ENCODE measurements at regions not wholly inside any gene's neighbourhood (a gene's known extent, or its start where the extent isn't known, plus 50 kb on each side); places are given as distances from the start of the nearest gene placed in this dataset.

- no peak for TF ChIP-seq POLR2A (IDR thresholded peaks at IDR 0.05)
- TF ChIP-seq CTCF (IDR thresholded peaks at IDR 0.05), result no peak
Observed at GRCh38 chr11:121869478-121869877, 246.5 kb downstream of the BLID start.
